ENCODE measurements at regions not wholly inside any gene's neighbourhood (a gene's known extent, or its start where the extent isn't known, plus 50 kb on each side); places are given as distances from the start of the nearest gene placed in this dataset.
"Not testable (repeated sequence)": the region's sequence is repeated elsewhere in the genome, so short reads cannot be mapped to it uniquely, and the experiment has no call there.

DNA sequence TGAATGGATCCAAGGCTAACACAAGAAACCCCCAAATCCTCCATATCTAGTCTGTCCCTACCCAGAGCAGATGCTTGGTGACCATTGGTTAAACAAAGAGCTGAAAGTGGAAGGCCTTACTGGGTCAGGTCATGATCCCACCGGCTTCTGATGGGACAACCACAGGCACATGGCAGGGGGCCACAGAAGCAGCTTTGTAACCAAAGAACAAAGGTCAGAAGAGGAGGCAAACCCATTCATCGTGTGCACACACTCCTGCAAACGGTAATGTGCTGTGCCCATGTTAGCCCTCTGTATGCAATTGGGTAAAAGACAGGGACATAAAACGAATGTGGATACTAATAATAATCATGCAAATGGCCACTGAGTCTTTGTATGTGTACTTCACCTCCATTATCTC is 133.3 kb upstream of the SLC6A11 start:
- Histone ChIP-seq H3K4me1 (ENCODE audit: control insufficient read depth, insufficient read depth, low read length) (no peaks in the 10 kb centered on the region), H3K4me3 (ENCODE audit: low read length in 2 of 2) (no peak overlapping the region), H3K27ac (ENCODE audit: low read length) (no peak overlapping the region), H3K9me3 (ENCODE audit: control insufficient read depth in 2 of 2, low read length in 2 of 2) (no peaks in the 10 kb centered on the region), H3K9ac (ENCODE audit: low read length in 2 of 2) (no peak overlapping the region), H3K36me3 (ENCODE audit: control insufficient read depth in 2 of 2, insufficient read depth in 2 of 2, low read length in 2 of 2) (no peaks in the 10 kb centered on the region), H3K27me3 (ENCODE audit: control insufficient read depth in 1 of 2, insufficient read depth in 2 of 2, low read length in 2 of 2) (peaks cover 0 to 6% of the 10 kb centered on the region in 2 donors)

DNA sequence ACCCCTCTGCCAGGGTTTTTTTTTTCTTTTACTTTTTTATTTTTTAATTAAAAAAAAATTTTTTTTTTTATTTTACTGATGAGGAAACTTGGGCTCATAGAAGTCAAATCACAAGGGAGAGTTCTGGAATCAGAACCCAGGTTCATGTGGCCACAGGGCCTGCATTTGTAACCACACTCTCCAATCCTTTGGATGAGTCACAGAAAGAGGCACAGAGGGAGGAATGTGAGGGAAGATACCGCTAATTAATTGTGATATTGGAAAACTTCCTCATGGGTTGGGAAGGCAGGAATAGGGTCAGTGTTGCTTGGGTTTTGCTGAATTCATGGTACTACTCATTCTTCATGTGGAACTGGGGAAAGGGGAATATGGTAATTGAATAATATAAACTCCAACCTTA is 132.9 kb upstream of the SLC6A11 start:
- Histone ChIP-seq H3K36me3 (ENCODE audit: control insufficient read depth in 2 of 2, insufficient read depth in 2 of 2, low read length in 2 of 2) (no peaks in the 10 kb centered on the region), H3K4me3 (ENCODE audit: low read length in 2 of 2) (no peak overlapping the region)

GRCh38 chr3:10688126-10688525 is 127.9 kb upstream of the SLC6A11 start:
- Histone ChIP-seq H3K4me1 (ENCODE audit: control insufficient read depth, insufficient read depth, low read length) (peaks cover 2% of the 10 kb centered on the region), H3K27me3 (ENCODE audit: control insufficient read depth in 1 of 2, insufficient read depth in 2 of 2, low read length in 2 of 2) (peaks cover 0 to 4% of the 10 kb centered on the region in 2 donors), H3K4me3 (ENCODE audit: low read length in 2 of 2) (no peak overlapping the region), H3K36me3 (ENCODE audit: control insufficient read depth in 2 of 2, insufficient read depth in 2 of 2, low read length in 2 of 2) (no peaks in the 10 kb centered on the region), H3K9me3 (ENCODE audit: control insufficient read depth in 2 of 2, low read length in 2 of 2) (no peaks in the 10 kb centered on the region), H3K9ac (ENCODE audit: low read length in 2 of 2) (no peak overlapping the region), H3K27ac (ENCODE audit: low read length) (no peak overlapping the region)

More for the DNA sequence above, 132.9 kb upstream of the SLC6A11 start:
- Histone ChIP-seq H3K9me3 (ENCODE audit: control insufficient read depth in 2 of 2, low read length in 2 of 2) (no peaks in the 10 kb centered on the region), H3K27ac (ENCODE audit: low read length) (no peak overlapping the region), H3K27me3 (ENCODE audit: control insufficient read depth in 1 of 2, insufficient read depth in 2 of 2, low read length in 2 of 2) (peaks cover 0 to 6% of the 10 kb centered on the region in 2 donors), H3K4me1 (ENCODE audit: control insufficient read depth, insufficient read depth, low read length) (no peaks in the 10 kb centered on the region), H3K9ac (ENCODE audit: low read length in 2 of 2) (no peak overlapping the region)

DNA sequence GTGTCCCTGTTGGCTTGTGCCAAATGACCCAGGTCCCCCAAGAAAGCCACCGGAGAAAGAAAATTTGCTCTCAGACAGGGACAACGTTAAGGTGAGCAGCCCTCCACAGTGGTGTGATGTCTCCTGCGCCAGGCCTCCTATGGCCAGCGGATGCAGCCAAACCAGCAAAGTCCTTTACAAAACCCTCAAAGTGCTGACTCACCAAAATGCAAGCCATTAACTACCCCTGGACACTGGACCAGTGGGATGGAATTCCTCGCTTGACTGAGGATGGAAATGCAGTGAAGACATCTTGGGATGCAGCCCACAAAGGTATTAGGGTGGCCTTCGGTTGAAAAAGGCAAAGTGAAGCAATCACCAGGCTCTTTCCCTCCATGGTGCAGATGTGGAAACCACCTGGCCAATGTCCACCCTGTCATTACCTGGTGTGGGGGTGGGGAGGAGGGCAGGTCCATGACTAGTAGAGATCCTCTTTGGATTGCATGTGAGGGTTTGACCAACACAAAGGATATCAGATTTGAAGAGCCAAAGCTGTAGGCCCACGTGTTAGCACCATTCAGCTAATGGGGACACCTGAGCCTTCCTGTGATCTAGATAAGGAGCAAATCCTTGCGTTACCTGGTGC is 127.4 kb upstream of the SLC6A11 start:
- no peak overlapping the region for H3K27ac ChIP-seq (ENCODE audit: low read length)
- peaks cover 0 to 4% of the 10 kb centered on the region in 2 donors for H3K27me3 ChIP-seq (ENCODE audit: control insufficient read depth in 1 of 2, insufficient read depth in 2 of 2, low read length in 2 of 2)

DNA sequence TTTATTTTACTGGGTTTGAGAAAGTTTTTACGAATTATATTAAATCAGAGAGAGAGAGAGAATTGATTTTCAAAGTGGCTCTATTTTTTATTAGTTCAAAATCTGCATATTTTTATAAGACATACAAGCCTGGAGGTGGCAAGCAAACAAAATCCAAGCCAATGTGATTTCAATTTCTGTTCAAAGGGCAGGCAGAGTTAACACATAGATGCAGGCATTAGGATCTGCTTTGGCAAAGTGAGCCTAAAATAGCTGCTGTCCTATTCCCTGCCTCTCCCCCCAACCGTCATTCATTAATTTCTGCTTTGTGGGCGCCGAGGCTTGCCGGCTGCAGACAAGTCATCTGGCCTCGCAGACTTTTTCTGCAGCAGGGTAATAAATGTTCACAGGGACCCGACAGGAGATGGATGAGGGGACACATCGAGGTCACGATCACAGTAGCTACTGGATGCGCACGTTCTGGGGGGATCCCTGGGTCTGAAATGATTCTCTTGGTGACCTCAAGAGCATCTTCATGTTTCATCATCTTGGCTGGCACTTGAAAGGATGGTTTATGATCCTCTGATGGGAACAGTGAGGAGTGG is 123.9 kb upstream of the SLC6A11 start:
- H3K9me3 ChIP-seq (ENCODE audit: control insufficient read depth in 2 of 2, low read length in 2 of 2), result no peaks in the 10 kb centered on the region
- no peak overlapping the region for H3K9ac ChIP-seq (ENCODE audit: low read length in 2 of 2)
- H3K27ac ChIP-seq (ENCODE audit: low read length), result no peak overlapping the region
- peaks cover 0 to 5% of the 10 kb centered on the region in 2 donors for H3K27me3 ChIP-seq (ENCODE audit: control insufficient read depth in 1 of 2, insufficient read depth in 2 of 2, low read length in 2 of 2)
- H3K36me3 ChIP-seq (ENCODE audit: control insufficient read depth in 2 of 2, insufficient read depth in 2 of 2, low read length in 2 of 2), result no peaks in the 10 kb centered on the region
- peaks cover 2% of the 10 kb centered on the region for H3K4me1 ChIP-seq (ENCODE audit: control insufficient read depth, insufficient read depth, low read length)
- H3K4me3 ChIP-seq (ENCODE audit: low read length in 2 of 2), result no peak overlapping the region

More for the DNA sequence above, 127.4 kb upstream of the SLC6A11 start:
- no peak overlapping the region for H3K4me3 ChIP-seq (ENCODE audit: low read length in 2 of 2)
- H3K9ac ChIP-seq (ENCODE audit: low read length in 2 of 2), result no peak overlapping the region
- H3K36me3 ChIP-seq (ENCODE audit: control insufficient read depth in 2 of 2, insufficient read depth in 2 of 2, low read length in 2 of 2), result no peaks in the 10 kb centered on the region
- peaks cover 2% of the 10 kb centered on the region for H3K4me1 ChIP-seq (ENCODE audit: control insufficient read depth, insufficient read depth, low read length)
- no peaks in the 10 kb centered on the region for H3K9me3 ChIP-seq (ENCODE audit: control insufficient read depth in 2 of 2, low read length in 2 of 2)

DNA sequence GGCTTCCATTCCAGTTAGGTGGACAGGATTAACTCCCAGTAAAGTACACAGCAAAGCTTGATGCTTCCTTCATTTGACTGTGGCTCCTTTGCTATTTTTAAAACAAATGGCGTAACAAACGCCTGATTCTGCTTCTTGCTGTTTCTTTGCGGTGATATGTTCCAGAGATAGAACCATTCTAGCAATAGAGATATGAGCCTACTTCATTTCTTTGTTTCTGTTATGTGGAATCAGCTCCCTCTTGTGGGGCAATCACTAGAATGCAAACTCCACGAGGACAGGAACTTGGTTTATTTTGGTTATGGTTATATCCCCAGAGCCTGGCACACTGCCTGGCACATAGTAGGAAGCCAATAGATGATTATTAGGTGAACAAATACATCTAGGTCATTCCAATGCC is 122.6 kb upstream of the SLC6A11 start:
- peaks cover 0 to 7% of the 10 kb centered on the region in 2 donors for H3K27me3 ChIP-seq (ENCODE audit: control insufficient read depth in 1 of 2, insufficient read depth in 2 of 2, low read length in 2 of 2)
- H3K9ac ChIP-seq (ENCODE audit: low read length in 2 of 2), result no peak overlapping the region
- no peaks in the 10 kb centered on the region for H3K36me3 ChIP-seq (ENCODE audit: control insufficient read depth in 2 of 2, insufficient read depth in 2 of 2, low read length in 2 of 2)
- H3K27ac ChIP-seq (ENCODE audit: low read length), result no peak overlapping the region
- H3K4me3 ChIP-seq (ENCODE audit: low read length in 2 of 2), result no peak overlapping the region
- H3K9me3 ChIP-seq (ENCODE audit: control insufficient read depth in 2 of 2, low read length in 2 of 2), result no peaks in the 10 kb centered on the region
- peaks cover 2% of the 10 kb centered on the region for H3K4me1 ChIP-seq (ENCODE audit: control insufficient read depth, insufficient read depth, low read length)

GRCh38 chr3:10694179-10694578 is 121.8 kb upstream of the SLC6A11 start:
- Histone ChIP-seq H3K27ac (ENCODE audit: low read length) (no peak overlapping the region), H3K9ac (ENCODE audit: low read length in 2 of 2) (no peak overlapping the region), H3K36me3 (ENCODE audit: control insufficient read depth in 2 of 2, insufficient read depth in 2 of 2, low read length in 2 of 2) (no peaks in the 10 kb centered on the region), H3K9me3 (ENCODE audit: control insufficient read depth in 2 of 2, low read length in 2 of 2) (no peaks in the 10 kb centered on the region), H3K4me3 (ENCODE audit: low read length in 2 of 2) (no peak overlapping the region), H3K27me3 (ENCODE audit: control insufficient read depth in 1 of 2, insufficient read depth in 2 of 2, low read length in 2 of 2) (peaks cover 0 to 7% of the 10 kb centered on the region in 2 donors), H3K4me1 (ENCODE audit: control insufficient read depth, insufficient read depth, low read length) (peaks cover 2% of the 10 kb centered on the region)

DNA sequence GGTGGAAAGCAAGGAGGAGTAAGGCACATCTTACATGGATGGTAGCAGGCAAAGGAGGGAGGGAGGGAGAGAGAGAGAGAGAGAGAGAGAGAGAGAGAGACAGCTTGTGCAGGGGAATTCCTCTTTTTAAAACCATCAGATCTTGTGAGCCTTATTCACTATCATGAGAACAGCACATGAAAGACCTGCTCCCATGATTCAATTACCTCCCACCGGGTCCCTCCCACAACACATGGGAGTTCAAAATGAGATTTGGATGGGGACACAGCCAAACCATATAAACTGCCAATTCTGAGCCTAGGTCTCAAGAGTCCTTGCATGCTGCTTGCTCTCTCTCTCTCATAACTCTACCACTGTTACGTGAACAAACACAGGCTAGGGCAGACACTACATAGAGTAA is 120.8 kb upstream of the SLC6A11 start:
- not testable (repeated sequence) for H3K9ac ChIP-seq (ENCODE audit: low read length in 2 of 2); H3K4me1 ChIP-seq (ENCODE audit: control insufficient read depth, insufficient read depth, low read length); H3K4me3 ChIP-seq (ENCODE audit: low read length in 2 of 2); H3K36me3 ChIP-seq (ENCODE audit: control insufficient read depth in 2 of 2, insufficient read depth in 2 of 2, low read length in 2 of 2); H3K27me3 ChIP-seq (ENCODE audit: control insufficient read depth in 1 of 2, insufficient read depth in 2 of 2, low read length in 2 of 2); H3K9me3 ChIP-seq (ENCODE audit: control insufficient read depth in 2 of 2, low read length in 2 of 2); H3K27ac ChIP-seq (ENCODE audit: low read length)

- Histone ChIP-seq H3K27me3 (ENCODE audit: control insufficient read depth in 1 of 2, insufficient read depth in 2 of 2, low read length in 2 of 2) (peaks cover 0 to 7% of the 10 kb centered on the region in 2 donors), H3K4me1 (ENCODE audit: control insufficient read depth, insufficient read depth, low read length) (peaks cover 2% of the 10 kb centered on the region), H3K4me3 (ENCODE audit: low read length in 2 of 2) (no peak overlapping the region), H3K27ac (ENCODE audit: low read length) (no peak overlapping the region), H3K9ac (ENCODE audit: low read length in 2 of 2) (no peak overlapping the region), H3K36me3 (ENCODE audit: control insufficient read depth in 2 of 2, insufficient read depth in 2 of 2, low read length in 2 of 2) (no peaks in the 10 kb centered on the region), H3K9me3 (ENCODE audit: control insufficient read depth in 2 of 2, low read length in 2 of 2) (no peaks in the 10 kb centered on the region)
Measured at GRCh38 chr3:10695595-10696285, 120.3 kb upstream of the SLC6A11 start.

- H3K27ac ChIP-seq (ENCODE audit: low read length), result no peak overlapping the region
- peaks cover 7 to 11% of the 10 kb centered on the region in 2 donors for H3K27me3 ChIP-seq (ENCODE audit: control insufficient read depth in 1 of 2, insufficient read depth in 2 of 2, low read length in 2 of 2)
- H3K36me3 ChIP-seq (ENCODE audit: control insufficient read depth in 2 of 2, insufficient read depth in 2 of 2, low read length in 2 of 2), result no peaks in the 10 kb centered on the region
- H3K9ac ChIP-seq (ENCODE audit: low read length in 2 of 2), result no peak overlapping the region
- no peaks in the 10 kb centered on the region for H3K4me1 ChIP-seq (ENCODE audit: control insufficient read depth, insufficient read depth, low read length)
- no peak overlapping the region for H3K4me3 ChIP-seq (ENCODE audit: low read length in 2 of 2)
- H3K9me3 ChIP-seq (ENCODE audit: control insufficient read depth in 2 of 2, low read length in 2 of 2), result no peaks in the 10 kb centered on the region
Measured at GRCh38 chr3:10697918-10698317, 118.1 kb upstream of the SLC6A11 start.

DNA sequence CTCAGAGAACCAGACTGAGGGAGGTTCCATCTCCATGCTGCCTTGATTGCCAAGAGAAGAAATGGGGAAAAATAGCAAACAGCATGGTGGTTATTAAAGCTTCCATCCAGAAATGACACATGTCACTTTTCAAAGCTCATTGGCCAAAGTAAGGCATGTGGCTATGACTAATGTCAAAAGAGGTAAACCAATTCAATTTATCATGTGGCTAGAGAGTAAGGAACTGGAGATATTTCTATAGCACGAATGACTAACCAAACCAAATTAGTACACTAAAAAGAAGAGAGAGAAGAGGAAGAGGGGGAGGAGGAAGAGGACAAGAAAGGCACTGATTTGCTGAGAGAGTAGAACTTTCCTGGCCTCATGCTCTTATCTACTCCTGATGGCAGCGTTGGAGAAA is 115.2 kb upstream of the SLC6A11 start:
- H3K4me3 ChIP-seq (ENCODE audit: low read length in 2 of 2), result no peak overlapping the region
- H3K9me3 ChIP-seq (ENCODE audit: control insufficient read depth in 2 of 2, low read length in 2 of 2), result no peaks in the 10 kb centered on the region
- H3K36me3 ChIP-seq (ENCODE audit: control insufficient read depth in 2 of 2, insufficient read depth in 2 of 2, low read length in 2 of 2), result no peaks in the 10 kb centered on the region
- peaks cover 12 to 30% of the 10 kb centered on the region in 2 donors for H3K27me3 ChIP-seq (ENCODE audit: control insufficient read depth in 1 of 2, insufficient read depth in 2 of 2, low read length in 2 of 2)
- no peak overlapping the region for H3K27ac ChIP-seq (ENCODE audit: low read length)
- H3K4me1 ChIP-seq (ENCODE audit: control insufficient read depth, insufficient read depth, low read length), result no peaks in the 10 kb centered on the region
- H3K9ac ChIP-seq (ENCODE audit: low read length in 2 of 2), result no peak overlapping the region

All from stomach smooth muscle (tissue), 2 donors.